Endothelial cell of umbilical vein (primary cell): ENCODE measurements at regions not wholly inside any gene's neighbourhood (a gene's known extent, or its start where the extent isn't known, plus 50 kb on each side); places are given as distances from the start of the nearest gene placed in this dataset.

Experiments
- CTCF ChIP-seq, 2 donors: IDR thresholded peaks; 1 replicate in 1 of 2; 2 replicates in 1 of 2; pipeline ENCODE4 v1.5.1; 2011; ENCODE audit warnings: low read length in 2 of 2, mild to moderate bottlenecking in 2 of 2, moderate library complexity in 2 of 2, control low read depth in 1 of 2, inconsistent platforms in 1 of 2, low read depth in 1 of 2; ENCODE audit not compliant: insufficient read depth in 1 of 2; ENCODE audit errors: extremely low read depth in 1 of 2
- FOS ChIP-seq: IDR thresholded peaks from 2 replicates; pipeline ENCODE4 v1.6.1; 2011; ENCODE audit warnings: mild to moderate bottlenecking, low read length, moderate library complexity, borderline replicate concordance; ENCODE audit not compliant: insufficient read depth
- POLR2A ChIP-seq: IDR thresholded peaks from 2 replicates; pipeline ENCODE4 v1.6.1; 2012; ENCODE audit warnings: low read depth, mild to moderate bottlenecking, control low read depth, low read length

DNA sequence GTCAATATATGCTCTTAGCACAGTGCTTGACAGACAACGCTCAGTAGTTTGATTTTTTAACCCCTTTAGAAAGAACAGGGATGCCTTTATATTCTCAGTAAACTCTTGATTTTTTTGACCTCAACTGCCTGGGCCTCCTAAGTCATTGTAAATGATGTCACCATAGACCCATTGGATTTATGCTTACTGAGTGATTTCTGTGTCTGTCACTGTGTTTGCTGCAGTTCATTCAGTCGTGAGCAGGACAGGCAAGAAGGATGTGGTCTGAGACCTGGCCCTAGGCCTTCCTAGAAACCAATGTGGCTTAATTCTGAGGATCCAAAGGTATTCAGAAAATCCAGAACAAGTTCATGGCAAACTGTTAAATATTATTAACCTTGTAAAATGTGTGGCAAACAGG is 868.1 kb downstream of the XPNPEP1 start:
- TF ChIP-seq CTCF (IDR thresholded peaks at IDR 0.05; ENCODE audit: extremely low read depth in 1 of 2, insufficient read depth in 1 of 2, low read depth in 1 of 2, low read length in 2 of 2) (no peak), POLR2A (no peak), FOS (no peak)
